ENCODE measurements at regions not wholly inside any gene's neighbourhood (a gene's known extent, or its start where the extent isn't known, plus 50 kb on each side); places are given as distances from the start of the nearest gene placed in this dataset.

GRCh38 chr2:6518361-6518760, 347.3 kb downstream of the CMPK2 start:
- H4K20me1 ChIP-seq (ENCODE audit: control insufficient read depth, extremely low read depth, insufficient read depth, low read length) = no peaks in the 10 kb centered on the region
- H3K9ac ChIP-seq (ENCODE audit: control insufficient read depth, extremely low read depth, insufficient read depth, low read length) = no peak overlapping the region
- no peaks in the 10 kb centered on the region for H3K9me3 ChIP-seq (ENCODE audit: control insufficient read depth, low read depth, low read length)
- H3K4me3 ChIP-seq (ENCODE audit: control insufficient read depth in 2 of 3, extremely low read depth in 1 of 3, insufficient read depth in 2 of 3, low read depth in 1 of 3, low read length in 3 of 3) = no peak overlapping the region
- DNase-seq (ENCODE audit: low read depth, low spot score) = no peak
- H2AFZ ChIP-seq (ENCODE audit: control insufficient read depth, low read length) = no peak overlapping the region
- no peaks in the 10 kb centered on the region for H3K9me1 ChIP-seq (ENCODE audit: control insufficient read depth, extremely low read depth, insufficient read depth, low read length)
- FAIRE-seq = no peak
- H3K4me2 ChIP-seq (ENCODE audit: control insufficient read depth, extremely low read depth, insufficient read depth, low read depth, low read length) = no peak overlapping the region
- H3K36me3 ChIP-seq (ENCODE audit: control insufficient read depth in 2 of 2, extremely low read depth in 1 of 2, insufficient read depth in 2 of 2, low read length in 2 of 2) = no peaks in the 10 kb centered on the region
- no peak overlapping the region for H3K27ac ChIP-seq (ENCODE audit: control insufficient read depth, insufficient read depth, low read length)
- TF ChIP-seq CTCF (optimal IDR thresholded peaks at IDR 0.05 in 1 of 3, IDR thresholded peaks at IDR 0.05 in 1 of 3, conservative IDR thresholded peaks at IDR 0.05 in 1 of 3; ENCODE audit: extremely low read depth in 1 of 3, insufficient read depth in 2 of 3, low read length in 3 of 3) (no peak), EZH2 (IDR thresholded peaks at IDR 0.05; ENCODE audit: low read length) (no peak)
- no peaks in the 10 kb centered on the region for H3K79me2 ChIP-seq (ENCODE audit: control insufficient read depth, insufficient read depth, low read length)
- H3K27me3 ChIP-seq (ENCODE audit: control insufficient read depth, extremely low read depth, insufficient read depth, low read length) = no peaks in the 10 kb centered on the region
- dilution Hi-C loops (cut with MboI; ENCODE audit: extremely low pct_ligation_motif_present, low sequenced_read_pairs) = no loop called here
- H3K4me1 ChIP-seq (ENCODE audit: control insufficient read depth, extremely low read depth, insufficient read depth, low read length) = no peaks in the 10 kb centered on the region

GRCh38 chr2:6523476-6523875, 342.2 kb downstream of the CMPK2 start:
- no peaks in the 10 kb centered on the region for H3K79me2 ChIP-seq (ENCODE audit: control insufficient read depth, insufficient read depth, low read length)
- H3K9me3 ChIP-seq (ENCODE audit: control insufficient read depth, low read depth, low read length) = no peaks in the 10 kb centered on the region
- H3K4me1 ChIP-seq (ENCODE audit: control insufficient read depth, extremely low read depth, insufficient read depth, low read length) = no peaks in the 10 kb centered on the region
- H3K27me3 ChIP-seq (ENCODE audit: control insufficient read depth, extremely low read depth, insufficient read depth, low read length) = no peaks in the 10 kb centered on the region
- no peak overlapping the region for H3K9ac ChIP-seq (ENCODE audit: control insufficient read depth, extremely low read depth, insufficient read depth, low read length)
- FAIRE-seq = no peak
- dilution Hi-C loops (cut with MboI; ENCODE audit: extremely low pct_ligation_motif_present, low sequenced_read_pairs) = no loop called here
- no peaks in the 10 kb centered on the region for H4K20me1 ChIP-seq (ENCODE audit: control insufficient read depth, extremely low read depth, insufficient read depth, low read length)
- H2AFZ ChIP-seq (ENCODE audit: control insufficient read depth, low read length) = no peak overlapping the region
- H3K36me3 ChIP-seq (ENCODE audit: control insufficient read depth in 2 of 2, extremely low read depth in 1 of 2, insufficient read depth in 2 of 2, low read length in 2 of 2) = no peaks in the 10 kb centered on the region
- DNase-seq (ENCODE audit: low read depth, low spot score) = no peak
- H3K4me2 ChIP-seq (ENCODE audit: control insufficient read depth, extremely low read depth, insufficient read depth, low read depth, low read length) = no peak overlapping the region
- H3K9me1 ChIP-seq (ENCODE audit: control insufficient read depth, extremely low read depth, insufficient read depth, low read length) = no peaks in the 10 kb centered on the region
- TF ChIP-seq CTCF (optimal IDR thresholded peaks at IDR 0.05 in 1 of 3, IDR thresholded peaks at IDR 0.05 in 1 of 3, conservative IDR thresholded peaks at IDR 0.05 in 1 of 3; ENCODE audit: extremely low read depth in 1 of 3, insufficient read depth in 2 of 3, low read length in 3 of 3) = no peak
- TF ChIP-seq EZH2 (IDR thresholded peaks at IDR 0.05; ENCODE audit: low read length) = no peak
- no peak overlapping the region for H3K4me3 ChIP-seq (ENCODE audit: control insufficient read depth in 2 of 3, extremely low read depth in 1 of 3, insufficient read depth in 2 of 3, low read depth in 1 of 3, low read length in 3 of 3)
- no peak overlapping the region for H3K27ac ChIP-seq (ENCODE audit: control insufficient read depth, insufficient read depth, low read length)
